HG03095 (cell line): ENCODE measurements at regions not wholly inside any gene's neighbourhood (a gene's known extent, or its start where the extent isn't known, plus 50 kb on each side); places are given as distances from the start of the nearest gene placed in this dataset.
A peak's percentile ranks its signal among the peaks of the same experiment; 100 is the strongest.

Experiments used
- ATAC-seq: cut with Tn5 transposase; IDR thresholded peaks from one replicate; pipeline ENCODE4 v1.9.1; 2021; ENCODE audit warnings: moderate library complexity; ENCODE audit not compliant: unreplicated experiment

DNA sequence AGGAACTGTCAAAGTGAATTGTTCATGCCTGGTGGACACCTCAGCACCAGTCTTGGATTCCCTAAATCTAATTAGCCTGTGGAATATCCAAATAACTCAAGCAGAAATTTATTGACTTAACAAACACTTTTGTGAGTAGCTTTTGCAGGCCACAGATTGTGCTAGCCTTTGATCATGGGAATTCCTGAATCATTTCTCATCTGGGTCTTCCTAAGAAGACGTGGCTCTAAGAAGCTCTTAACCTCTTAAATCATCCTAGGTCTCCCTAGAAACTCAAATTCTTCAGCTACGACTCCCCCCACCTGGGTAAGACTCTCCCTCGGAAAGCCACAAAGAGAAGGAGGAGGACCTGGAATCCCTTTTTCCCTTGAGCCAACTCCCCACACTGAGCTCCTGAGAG is 53.8 kb upstream of the PSEN2 start:
- ATAC-seq: no peak

DNA sequence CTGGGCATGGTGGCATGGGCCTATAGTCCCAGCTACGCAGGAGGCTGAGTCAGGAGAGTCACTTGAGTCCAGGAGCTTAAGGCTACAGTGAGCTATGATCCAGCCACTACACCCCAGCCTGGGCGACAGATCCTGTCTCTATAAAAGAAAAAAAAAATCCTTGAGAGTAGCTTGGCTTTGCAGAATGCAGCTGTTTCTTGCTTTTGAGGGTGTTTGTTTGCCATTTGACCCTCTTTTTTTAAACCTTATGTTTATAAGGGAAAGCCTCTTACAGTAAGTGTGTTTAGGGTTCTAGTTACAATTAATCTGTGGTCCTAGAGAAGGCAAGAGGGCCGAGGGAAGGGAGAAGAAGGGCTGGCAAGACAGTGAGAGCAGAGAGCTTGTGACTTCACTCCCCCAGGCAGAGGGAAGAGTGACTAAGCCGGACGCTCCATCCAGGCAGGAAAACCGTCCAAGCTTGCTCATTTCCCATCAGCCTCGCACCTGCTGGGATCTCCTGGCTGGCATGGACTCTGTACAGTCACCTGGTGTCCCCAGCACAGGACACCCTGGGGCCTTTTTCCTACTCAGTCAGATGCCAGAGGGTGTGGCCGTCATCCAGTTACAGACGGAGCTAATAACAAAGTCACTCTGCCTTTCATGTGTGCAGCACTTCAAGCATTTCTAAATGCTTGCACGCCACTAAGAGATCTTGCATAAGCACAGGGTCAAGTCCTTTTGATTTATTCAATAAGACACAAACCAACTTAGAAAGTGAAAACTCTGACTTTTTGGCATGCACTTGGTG is 55.5 kb upstream of the PSEN2 start:
- ATAC-seq: no peak

DNA sequence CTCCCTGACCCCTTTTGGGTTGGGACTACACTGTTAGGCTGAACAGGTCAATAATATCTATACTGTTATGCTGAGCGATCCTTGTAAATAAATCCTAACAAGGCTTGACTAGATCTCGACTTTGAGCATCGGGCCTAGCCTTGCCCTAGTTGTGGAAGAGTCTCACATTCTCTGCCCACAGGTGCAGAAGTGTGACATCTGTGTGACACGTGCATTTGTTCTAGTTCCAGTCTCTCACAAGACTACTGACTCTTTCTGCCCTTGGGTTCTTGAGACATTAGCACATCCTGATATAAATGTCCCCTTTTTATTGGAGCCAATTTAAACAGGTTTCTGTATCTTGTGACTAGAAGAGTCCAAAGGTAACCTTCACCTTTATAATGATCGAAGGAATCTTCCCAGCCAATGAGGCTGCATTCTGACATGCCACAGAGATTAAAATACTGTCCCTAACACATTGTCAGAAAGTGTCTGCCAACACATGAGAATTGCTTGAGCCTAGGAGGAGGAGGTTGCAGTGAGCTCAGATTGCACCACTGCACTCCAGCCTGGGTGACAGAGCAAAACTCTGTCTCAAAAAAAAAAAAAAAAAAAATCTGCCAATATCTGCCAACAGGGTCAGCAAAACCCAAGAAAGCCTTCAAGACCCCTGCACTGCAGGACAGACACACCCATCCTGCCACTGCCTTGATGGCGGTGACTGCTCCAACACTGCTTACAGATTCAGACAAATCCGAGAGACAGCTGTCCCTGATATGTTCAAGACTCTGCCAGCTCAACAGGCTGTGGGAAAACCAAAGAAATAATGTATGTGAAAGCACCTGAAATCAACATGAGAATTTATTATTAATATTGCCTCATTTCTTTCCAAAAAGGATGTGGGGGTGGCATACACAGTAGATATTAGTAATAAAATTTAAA is 56.5 kb upstream of the PSEN2 start:
- ATAC-seq: no peak

DNA sequence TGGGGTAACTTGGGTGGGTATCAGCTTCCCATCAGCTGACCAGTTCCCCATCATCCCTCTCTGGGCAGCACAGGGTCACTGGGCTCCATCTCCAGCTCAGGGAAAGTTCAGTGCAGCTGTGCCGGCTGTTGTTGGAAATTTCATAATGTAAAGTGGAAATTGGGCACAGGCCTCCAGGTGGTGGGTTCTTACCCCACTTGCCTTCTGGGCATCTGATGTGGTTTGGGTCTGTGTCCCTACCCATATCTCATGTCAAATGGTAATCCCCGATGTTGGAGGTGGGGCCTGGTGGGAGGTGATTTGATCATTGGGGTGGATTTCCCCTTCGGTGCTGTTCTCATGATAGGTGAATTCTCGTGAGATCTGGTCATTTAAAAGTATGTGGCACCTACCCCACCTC is 59.7 kb upstream of the PSEN2 start:
- no peak for ATAC-seq

DNA sequence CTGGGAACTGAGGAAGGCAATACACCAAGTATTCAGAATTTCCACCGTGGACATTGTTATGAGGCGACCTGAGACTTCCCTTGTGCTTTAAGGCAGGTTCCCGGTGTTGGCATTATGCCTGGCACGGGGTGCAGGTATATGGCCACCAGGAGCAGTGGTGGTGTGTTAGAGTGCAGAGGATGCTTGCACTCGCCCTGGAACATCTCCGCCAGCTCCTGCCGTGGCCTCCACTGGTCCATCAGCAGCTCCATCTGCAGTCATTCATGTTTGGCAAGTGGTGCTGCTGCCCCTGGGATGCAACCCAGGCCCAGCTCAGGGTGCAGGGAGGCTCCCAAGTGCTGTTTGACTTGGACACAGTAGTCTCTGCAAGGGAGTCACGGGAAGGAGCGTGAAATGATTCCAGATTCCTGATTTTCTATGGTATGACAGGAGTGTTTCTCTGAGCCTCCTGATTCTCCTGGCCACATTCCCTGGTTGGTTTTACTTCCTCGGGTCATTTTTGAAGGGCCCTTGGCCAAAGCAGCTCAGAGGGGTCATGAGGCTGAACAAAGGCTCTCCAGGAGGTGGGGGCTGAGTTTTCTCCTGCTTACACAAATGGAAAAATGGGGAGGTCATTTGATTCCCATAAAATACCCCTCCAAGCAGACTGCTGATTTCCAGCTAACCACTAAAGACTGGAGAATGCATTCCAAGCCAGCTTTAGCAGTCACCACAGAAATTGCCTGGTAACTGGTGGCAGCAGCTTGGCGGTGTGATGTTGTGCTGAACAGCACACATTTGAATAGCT is 60.4 kb upstream of the PSEN2 start:
- ATAC-seq: no peak

DNA sequence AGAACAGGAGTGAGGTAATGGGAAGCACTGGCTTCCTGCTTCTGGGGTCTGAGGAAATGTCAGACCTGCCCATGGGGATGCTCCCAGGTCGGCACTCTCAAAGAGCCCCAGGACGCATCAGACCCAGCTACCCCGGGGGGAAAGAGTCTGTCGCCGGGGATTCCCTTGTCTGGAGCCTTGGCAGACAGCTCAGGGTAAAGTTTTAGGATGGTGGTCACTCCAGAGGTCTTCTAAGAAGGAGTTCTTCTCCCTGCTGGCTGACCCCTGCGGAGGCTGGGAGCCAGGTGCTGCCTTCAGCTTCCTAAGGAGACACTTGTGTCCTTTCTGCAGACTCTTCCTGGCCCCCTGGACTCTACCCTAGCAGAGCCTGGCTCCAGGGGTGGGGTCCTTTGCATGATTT is 61.9 kb upstream of the PSEN2 start:
- no peak for ATAC-seq

DNA sequence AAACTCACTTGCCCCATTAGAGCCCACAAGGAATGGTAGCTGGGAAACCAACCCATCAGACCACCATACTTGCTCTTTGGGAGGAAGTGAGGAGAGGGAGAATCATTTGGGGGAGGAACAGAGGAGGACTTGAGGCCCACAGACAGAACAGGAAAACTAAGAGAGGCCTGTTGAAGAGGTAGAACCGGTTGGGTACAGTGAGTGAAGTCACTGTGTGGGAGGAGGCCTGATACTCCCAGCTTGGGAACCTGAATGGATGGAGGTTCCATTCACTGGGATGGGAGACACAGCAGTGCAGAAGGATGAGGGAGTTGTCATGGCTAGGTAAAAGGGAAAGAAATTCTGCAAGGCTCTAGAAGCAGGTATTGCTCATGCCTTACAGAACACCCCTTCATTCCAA is 63.4 kb upstream of the PSEN2 start:
- ATAC-seq: no peak

DNA sequence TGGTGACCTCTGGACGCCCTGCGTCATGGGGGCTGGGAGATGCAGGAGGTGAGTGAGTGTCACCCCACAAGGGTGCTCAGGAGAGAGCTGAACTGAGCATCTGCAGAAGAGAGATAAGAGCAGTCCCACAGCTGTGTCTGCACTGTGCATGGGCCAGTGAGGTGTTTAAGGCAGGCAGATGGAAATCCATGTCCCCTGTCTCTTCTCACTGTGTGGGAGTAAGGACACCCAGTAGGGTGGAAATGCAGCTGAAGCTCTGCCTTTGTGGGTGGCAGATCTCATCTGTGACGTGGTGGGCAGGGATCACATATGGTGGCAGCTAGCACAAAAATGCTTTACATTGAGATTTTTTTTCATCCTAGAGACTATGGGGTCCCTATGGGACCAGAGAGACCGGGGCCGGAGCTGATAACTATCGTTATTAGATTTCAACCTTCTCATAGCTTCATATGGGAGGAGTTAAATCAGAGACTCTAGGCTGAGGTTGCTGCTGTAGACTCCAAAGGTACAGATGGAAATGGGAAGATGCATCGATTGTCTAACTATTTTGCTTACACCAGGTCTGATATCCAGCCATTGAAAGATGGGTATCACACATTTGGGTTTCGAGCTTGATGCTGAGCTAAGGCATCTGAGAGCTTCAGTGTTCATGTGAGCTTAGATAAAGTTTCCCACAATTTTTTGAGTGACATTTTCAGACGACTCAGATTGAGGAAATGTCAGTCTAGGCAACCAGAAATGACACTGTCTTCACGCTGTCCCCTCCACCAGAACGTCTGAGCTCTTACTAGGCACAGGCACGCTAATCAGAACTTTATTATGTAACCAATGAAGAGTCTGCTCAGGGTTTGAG is 65.3 kb upstream of the PSEN2 start:
- ATAC-seq: no peak

DNA sequence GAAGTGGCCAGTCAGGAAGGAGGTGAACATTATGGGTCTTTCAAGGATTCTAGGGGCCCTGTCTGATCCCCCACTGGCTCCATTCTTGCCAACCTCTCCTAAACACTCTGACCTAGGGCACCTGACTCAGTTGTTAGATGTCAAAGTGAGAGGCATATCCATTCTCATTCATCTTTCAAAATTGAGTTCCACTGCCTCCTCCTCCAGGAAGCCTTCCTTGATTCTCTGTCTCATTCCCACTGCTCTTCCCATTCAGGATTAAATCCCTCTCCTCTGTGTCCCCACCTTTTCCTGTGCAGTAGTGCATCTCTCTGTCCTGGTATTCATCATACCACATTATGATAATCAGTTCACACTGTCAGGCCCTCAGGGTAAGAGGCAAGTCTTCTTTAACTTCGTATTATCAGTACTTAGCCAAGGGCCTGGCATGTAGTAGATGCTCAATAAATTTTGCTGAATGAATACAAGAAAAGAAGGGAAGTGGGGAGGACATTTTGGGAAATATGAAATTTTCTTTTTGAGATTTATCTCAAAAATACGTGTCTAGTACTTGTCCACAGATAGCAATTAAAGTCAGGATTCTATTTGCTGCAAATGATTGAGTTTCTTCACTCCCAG is 61.8 kb upstream of the ITPKB start:
- ATAC-seq: no peak

DNA sequence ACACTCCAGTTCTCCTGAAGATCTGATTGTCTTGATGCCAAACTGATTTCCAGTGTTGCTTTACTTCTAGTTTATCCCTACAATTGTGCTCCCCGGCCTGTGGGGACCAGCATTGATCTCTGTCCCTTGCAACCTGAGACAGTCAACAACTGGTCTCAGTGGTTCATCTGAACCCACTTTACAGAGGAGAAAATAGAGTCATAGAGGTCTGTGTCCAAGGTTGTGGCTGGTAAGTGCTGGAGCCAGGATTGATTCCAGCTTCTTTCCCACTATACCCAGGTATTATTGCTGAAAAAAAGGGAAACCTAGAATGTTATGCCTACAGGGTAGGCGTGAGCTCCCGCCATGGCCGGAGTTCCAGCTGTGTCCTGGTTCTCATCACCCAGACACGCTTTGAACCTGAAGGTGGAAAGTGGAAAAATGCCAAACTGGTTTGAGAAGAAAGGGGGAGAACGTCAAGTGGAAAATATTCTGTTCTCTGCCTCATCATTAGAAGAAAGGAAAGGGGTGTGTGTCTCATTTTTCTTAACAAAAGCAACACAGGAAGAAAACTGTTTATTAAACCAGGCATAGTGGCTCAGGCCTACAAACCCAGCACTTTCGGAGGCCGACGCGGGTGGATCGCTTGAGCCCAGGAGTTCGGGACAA is 60.7 kb upstream of the ITPKB start:
- ATAC-seq: no peak

DNA sequence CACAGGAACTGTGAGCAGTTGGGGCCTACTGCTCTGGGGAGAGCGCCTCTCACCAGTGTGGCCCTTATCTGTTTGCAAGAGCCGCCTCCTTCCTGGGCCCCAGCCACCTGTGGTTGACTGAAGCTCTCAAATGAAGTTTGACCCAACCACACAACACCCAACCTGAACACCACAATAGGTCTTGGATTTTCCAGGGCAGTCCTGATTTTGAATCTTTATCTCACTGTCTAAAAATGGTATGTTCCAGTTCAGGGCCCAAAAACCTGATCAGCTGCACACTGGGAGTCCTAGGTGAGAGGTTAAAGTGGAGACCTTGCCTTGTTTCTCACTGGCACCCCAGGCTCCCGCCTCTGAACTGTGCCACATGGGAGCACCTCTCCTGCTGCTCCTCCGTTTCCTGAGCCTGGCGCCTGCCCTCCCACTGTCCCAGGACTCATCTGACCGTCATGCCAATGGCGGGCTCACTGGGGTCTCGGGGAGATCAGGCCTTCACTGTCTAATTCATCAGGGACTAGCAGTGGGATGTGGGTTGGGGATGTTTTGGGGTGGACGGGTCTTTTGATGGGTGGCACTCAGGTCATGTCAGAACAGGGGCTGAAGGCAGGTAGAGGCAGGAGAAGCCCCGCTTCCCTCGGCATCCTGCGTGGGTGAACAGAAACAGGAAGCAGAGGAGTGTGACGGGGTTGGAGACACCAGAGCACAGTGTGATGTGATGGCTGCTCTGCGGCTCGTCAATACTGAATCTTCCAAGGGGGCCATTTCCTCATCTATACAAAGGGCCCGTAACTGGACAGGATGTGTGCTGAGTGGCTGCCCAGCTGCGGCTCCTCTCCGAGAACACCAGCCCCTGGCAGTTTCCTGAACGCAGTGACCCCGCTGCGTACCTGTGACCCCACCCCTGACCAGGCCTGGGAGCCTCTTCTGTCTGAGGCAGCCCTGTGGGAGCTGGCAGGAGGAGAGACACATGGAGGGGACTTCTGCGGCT is 59.6 kb upstream of the ITPKB start:
- ATAC-seq: peak; percentile 74

DNA sequence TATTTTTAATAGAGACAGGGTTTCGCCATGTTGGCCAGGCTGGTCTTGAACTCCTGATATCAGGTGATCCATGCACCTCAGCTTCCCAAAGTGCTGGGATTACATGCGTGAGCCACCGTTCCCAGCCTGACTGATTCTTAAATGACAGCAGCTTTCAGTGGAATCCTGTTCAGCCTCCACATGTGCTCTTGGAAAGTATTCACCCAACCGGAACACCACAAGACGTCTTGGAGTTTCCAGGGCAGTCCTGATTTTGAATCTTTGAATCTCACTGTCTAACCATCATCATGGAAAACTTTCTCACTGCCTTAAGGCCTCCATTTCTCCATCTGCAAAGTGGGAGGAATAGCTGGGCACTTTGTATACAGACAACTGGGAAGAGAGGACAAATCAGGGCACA is 58.1 kb upstream of the ITPKB start:
- no peak for ATAC-seq

DNA sequence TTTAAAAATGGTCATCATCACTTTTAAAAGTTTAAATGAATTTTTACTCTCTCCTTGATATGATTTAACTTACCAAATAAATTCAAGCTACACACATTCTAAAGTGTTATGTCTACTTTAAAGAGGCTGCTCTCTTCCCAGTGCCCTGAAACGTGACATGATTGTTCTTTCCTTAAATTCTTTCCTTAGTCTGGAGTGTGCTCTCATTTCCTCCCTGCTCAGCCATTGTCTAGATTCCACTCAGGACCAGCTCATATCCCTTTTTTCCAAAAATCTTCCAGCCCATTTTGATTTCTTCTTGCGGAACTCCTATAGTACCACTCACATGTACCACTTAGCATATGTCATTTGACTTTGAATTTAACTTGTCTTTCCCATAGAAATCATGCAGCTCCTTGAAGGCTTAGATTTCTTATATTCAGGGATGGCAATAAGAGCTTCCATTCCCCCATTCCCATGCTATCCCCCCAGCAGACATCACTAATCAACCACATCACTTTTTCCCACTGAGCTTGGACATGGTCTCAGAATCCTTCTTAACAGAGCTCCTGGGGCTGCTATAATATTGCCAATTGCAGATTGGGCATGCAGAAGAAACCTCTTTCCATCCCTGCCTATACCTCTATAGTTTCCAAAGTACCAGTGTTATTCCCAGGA is 54.7 kb upstream of the ITPKB start:
- ATAC-seq: no peak

DNA sequence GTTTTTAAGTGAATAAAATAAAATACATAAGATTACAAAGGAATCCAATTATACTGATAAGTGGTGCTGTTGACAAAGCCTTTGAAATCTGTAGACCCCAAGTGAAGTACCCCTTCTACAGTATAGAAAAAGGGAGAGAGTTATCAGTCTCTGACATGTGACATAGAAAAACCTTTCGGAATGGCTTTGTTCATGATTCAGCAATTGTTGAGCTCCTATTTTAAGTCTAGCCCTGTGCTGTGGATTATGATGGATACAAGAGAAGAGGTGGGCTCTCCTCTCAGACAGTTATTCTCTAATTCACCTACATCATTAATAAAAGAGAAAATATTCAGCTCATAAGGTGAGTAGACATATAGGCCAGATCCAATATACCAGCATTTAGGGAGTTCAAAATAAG is 53.3 kb upstream of the ITPKB start:
- ATAC-seq: no peak

DNA sequence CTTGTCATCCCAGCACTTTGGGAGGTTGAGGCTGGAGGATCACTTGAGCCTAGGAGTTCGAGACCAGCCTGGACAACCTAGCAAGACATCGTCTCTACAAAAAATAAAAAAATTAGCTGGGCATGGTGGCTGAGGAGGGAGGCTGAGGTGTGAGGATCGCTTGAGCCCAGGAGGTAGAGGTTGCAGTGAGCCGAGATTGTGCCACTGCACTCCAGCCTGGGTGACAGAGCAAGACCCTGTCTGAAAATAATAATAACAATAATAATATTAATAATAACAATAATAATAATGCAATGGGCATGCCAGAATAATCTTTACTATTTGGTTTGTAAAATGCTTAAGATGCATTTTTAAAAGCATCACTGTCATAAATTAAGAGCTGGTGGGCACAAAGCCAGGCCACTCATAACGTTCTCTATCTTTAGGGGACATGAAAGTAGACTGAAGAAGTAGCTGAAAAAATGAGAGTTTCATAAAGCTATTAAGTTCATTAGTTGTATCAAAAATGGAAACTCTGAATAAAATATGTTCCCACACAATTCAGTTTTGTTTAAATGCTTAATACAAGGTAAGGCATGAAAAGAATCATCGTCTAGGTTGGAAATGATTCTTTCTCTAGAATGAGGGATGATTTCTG is 51.6 kb upstream of the ITPKB start:
- no peak for ATAC-seq

DNA sequence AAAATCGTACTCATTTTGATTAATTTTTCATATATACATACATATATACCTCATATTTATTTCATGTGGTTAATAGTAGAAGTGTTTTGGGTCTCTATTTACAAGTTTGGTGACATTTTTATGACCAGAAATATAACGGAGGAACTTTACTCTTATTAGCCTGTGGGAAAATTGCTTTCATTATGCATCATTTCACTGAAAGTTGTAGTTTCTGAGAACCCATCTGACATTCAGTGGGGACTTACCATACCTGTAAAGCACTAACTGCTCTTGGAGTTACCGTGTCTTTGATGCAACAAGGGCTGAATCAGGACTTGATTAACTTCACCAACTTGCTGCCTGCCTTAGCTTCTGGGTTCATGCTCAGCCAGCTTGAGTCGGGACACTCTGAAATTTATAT is 49.9 kb upstream of the ITPKB start:
- ATAC-seq: peak; percentile 48
